HEK293T (cell line): ENCODE measurements at regions not wholly inside any gene's neighbourhood (a gene's known extent, or its start where the extent isn't known, plus 50 kb on each side); places are given as distances from the start of the nearest gene placed in this dataset.

Experiments used
- BHLHE40 ChIP-seq: fragments of 450-650 bp; IDR thresholded peaks from 2 replicates; pipeline ENCODE4 v1.6.1; 2016; ENCODE audit warnings: mild to moderate bottlenecking, moderate library complexity, borderline replicate concordance
- FOXA1 ChIP-seq: fragments of 450-650 bp; IDR thresholded peaks from 2 replicates; pipeline ENCODE4 v1.6.1; 2016; ENCODE audit warnings: mild to moderate bottlenecking
- FOXK2 ChIP-seq: fragments of 450-650 bp; IDR thresholded peaks from 2 replicates; pipeline ENCODE4 v1.6.1; 2016; ENCODE audit warnings: mild to moderate bottlenecking
- FOXM1 ChIP-seq: fragments of 450-650 bp; IDR thresholded peaks from 2 replicates; pipeline ENCODE4 v1.6.1; 2017; ENCODE audit warnings: mild to moderate bottlenecking, borderline replicate concordance
- LEF1 ChIP-seq: fragments of 450-650 bp; IDR thresholded peaks from 2 replicates; pipeline ENCODE4 v1.6.1; 2017; ENCODE audit warnings: mild to moderate bottlenecking, borderline replicate concordance
- NFRKB ChIP-seq: fragments of 450-650 bp; IDR thresholded peaks from 2 replicates; pipeline ENCODE4 v1.6.1; 2016; ENCODE audit warnings: mild to moderate bottlenecking, moderate library complexity
- SP1 ChIP-seq: fragments of 450-650 bp; IDR thresholded peaks from 2 replicates; pipeline ENCODE4 v1.6.1; 2017
- SUZ12 ChIP-seq: fragments of 450-650 bp; IDR thresholded peaks from 2 replicates; pipeline ENCODE4 v1.6.1; 2016; ENCODE audit warnings: mild to moderate bottlenecking
- TARDBP ChIP-seq: fragments of 450-650 bp; IDR thresholded peaks from 2 replicates; pipeline ENCODE4 v1.6.1; 2016

- TF ChIP-seq FOXK2 (no peak), SP1 (no peak), FOXA1 (no peak), SUZ12 (no peak), BHLHE40 (no peak), FOXM1 (no peak), LEF1 (no peak), TARDBP (no peak), NFRKB (no peak)
These were observed 212.4 kb downstream of the PLA2G4A start for GRCh38 chr1:187041104-187041503.
